OCI-LY3 (cell line): ENCODE measurements at regions not wholly inside any gene's neighbourhood (a gene's known extent, or its start where the extent isn't known, plus 50 kb on each side); places are given as distances from the start of the nearest gene placed in this dataset.

Source experiments
- H2AFZ ChIP-seq: fragments of 200-600, 300-600 bp; shearing (Covaris generic); 2 replicates; pipeline ENCODE4 v1.6.0; 2014; ENCODE audit warnings: antibody characterized with exemption, low read depth, low read length
- H3K27ac ChIP-seq: fragments of 200-600, 300-600 bp; sonication (generic); 2 replicates; pipeline ENCODE4 v1.5.1; 2014; ENCODE audit warnings: mild to moderate bottlenecking, low read length, moderate library complexity, mixed read lengths
- H3K27me3 ChIP-seq: fragments of 200-600, 300-600 bp; sonication (generic); 2 replicates; pipeline ENCODE4 v1.6.1; 2014; ENCODE audit warnings: low read depth, low read length, mixed read lengths
- H3K36me3 ChIP-seq: fragments of 200-600, 300-600 bp; sonication (generic); replicated peaks from 2 replicates; pipeline ENCODE3; 2014; ENCODE audit warnings: low read depth, low read length, mixed read lengths
- H3K4me1 ChIP-seq: fragments of 300-600, 200-600 bp; sonication (generic); 2 replicates; pipeline ENCODE4 v1.6.1; 2014; ENCODE audit warnings: low read length, mixed read lengths
- H3K4me2 ChIP-seq: fragments of 200-600, 300-600 bp; sonication (generic); 2 replicates; pipeline ENCODE4 v1.6.1; 2014; ENCODE audit warnings: low read length, mixed read lengths
- H3K4me3 ChIP-seq: fragments of 300-600, 200-600 bp; sonication (generic); 2 replicates; pipeline ENCODE4 v1.5.1; 2014; ENCODE audit warnings: antibody characterized with exemption, mild to moderate bottlenecking, low read length, moderate library complexity
- H3K79me2 ChIP-seq: fragments of 300-600, 200-600 bp; shearing (Covaris generic); 2 replicates; pipeline ENCODE4 v1.6.1; 2014; ENCODE audit warnings: mild to moderate bottlenecking, low read length, mixed read lengths
- H3K9ac ChIP-seq: fragments of 300-600, 200-600 bp; shearing (Covaris generic); 2 replicates; pipeline ENCODE4 v1.6.0; 2014; ENCODE audit warnings: mild to moderate bottlenecking, low read length, moderate library complexity
- H3K9me3 ChIP-seq: fragments of 200-600, 300-600 bp; shearing (Covaris generic); 2 replicates; pipeline ENCODE4 v1.6.1; 2014; ENCODE audit warnings: low read length, mixed read lengths; ENCODE audit not compliant: insufficient read depth
- H4K20me1 ChIP-seq: fragments of 200-600, 300-600 bp; sonication (generic); 2 replicates; pipeline ENCODE4 v1.6.1; 2016; ENCODE audit warnings: low read length, mixed read lengths; ENCODE audit not compliant: insufficient read depth
- CTCF ChIP-seq: fragments of 200-600, 300-600 bp; sonication (generic); IDR thresholded peaks from 2 replicates; pipeline ENCODE4 v1.5.1; 2014; ENCODE audit warnings: antibody characterized with exemption, low read length, low read depth
- EZH2phosphoT487 ChIP-seq: fragments of 200-600 bp; shearing (Covaris generic); IDR thresholded peaks from 2 replicates; pipeline ENCODE4 v1.6.1; 2018; ENCODE audit warnings: antibody characterized with exemption, mixed run types, low read depth

GRCh38 chr12:131367983-131368667, 342.8 kb upstream of the SFSWAP start:
- H3K4me1 ChIP-seq = peaks cover 14% of the 10 kb centered on the region
- H3K9me3 ChIP-seq = no peaks in the 10 kb centered on the region
- H3K36me3 ChIP-seq = no peaks in the 10 kb centered on the region
- H3K27ac ChIP-seq = no peak overlapping the region
- H3K27me3 ChIP-seq = no peaks in the 10 kb centered on the region
- TF ChIP-seq CTCF (no peak), EZH2phosphoT487 (no peak)
- no peak overlapping the region for H3K4me2 ChIP-seq
- no peak overlapping the region for H2AFZ ChIP-seq
- H3K9ac ChIP-seq = no peak overlapping the region
- H4K20me1 ChIP-seq = no peaks in the 10 kb centered on the region
- H3K4me3 ChIP-seq = no peak overlapping the region
- no peaks in the 10 kb centered on the region for H3K79me2 ChIP-seq

GRCh38 chr12:131368668-131369071, 342.2 kb upstream of the SFSWAP start:
- H3K9me3 ChIP-seq = no peaks in the 10 kb centered on the region
- no peak overlapping the region for H3K27ac ChIP-seq
- no peaks in the 10 kb centered on the region for H4K20me1 ChIP-seq
- H2AFZ ChIP-seq = no peak overlapping the region
- H3K27me3 ChIP-seq = no peaks in the 10 kb centered on the region
- no peak overlapping the region for H3K4me3 ChIP-seq
- H3K4me2 ChIP-seq = no peak overlapping the region
- no peaks in the 10 kb centered on the region for H3K36me3 ChIP-seq
- H3K4me1 ChIP-seq = peaks cover 9% of the 10 kb centered on the region; the same call in 1 of the 2 replicates
- no peak overlapping the region for H3K9ac ChIP-seq
- TF ChIP-seq EZH2phosphoT487 = no peak
- TF ChIP-seq CTCF = no peak
- H3K79me2 ChIP-seq = no peaks in the 10 kb centered on the region

GRCh38 chr12:131369094-131369845, 341.6 kb upstream of the SFSWAP start:
- Histone ChIP-seq H3K4me2 (no peak overlapping the region), H3K79me2 (no peaks in the 10 kb centered on the region), H3K27me3 (no peaks in the 10 kb centered on the region), H3K36me3 (no peaks in the 10 kb centered on the region), H3K4me3 (no peak overlapping the region), H3K4me1 (peaks cover 8% of the 10 kb centered on the region; the same call in 1 of the 2 replicates), H2AFZ (no peak overlapping the region), H3K9ac (no peak overlapping the region), H4K20me1 (no peaks in the 10 kb centered on the region), H3K27ac (no peak overlapping the region), H3K9me3 (no peaks in the 10 kb centered on the region)
- TF ChIP-seq CTCF = no peak
- TF ChIP-seq EZH2phosphoT487 = no peak

- Histone ChIP-seq H3K36me3 (no peaks in the 10 kb centered on the region), H3K27me3 (no peaks in the 10 kb centered on the region), H3K4me2 (no peak overlapping the region), H2AFZ (no peak overlapping the region), H3K4me3 (no peak overlapping the region), H3K9ac (no peak overlapping the region), H3K79me2 (no peaks in the 10 kb centered on the region), H3K4me1 (peaks cover 8% of the 10 kb centered on the region; the same call in 1 of the 2 replicates), H3K9me3 (no peaks in the 10 kb centered on the region), H4K20me1 (no peaks in the 10 kb centered on the region), H3K27ac (no peak overlapping the region)
- no peak for TF ChIP-seq EZH2phosphoT487
- TF ChIP-seq CTCF = no peak
These were observed 340.6 kb upstream of the SFSWAP start for GRCh38 chr12:131370321-131370720.
